ENCODE measurements at regions not wholly inside any gene's neighbourhood (a gene's known extent, or its start where the extent isn't known, plus 50 kb on each side); places are given as distances from the start of the nearest gene placed in this dataset.

DNA sequence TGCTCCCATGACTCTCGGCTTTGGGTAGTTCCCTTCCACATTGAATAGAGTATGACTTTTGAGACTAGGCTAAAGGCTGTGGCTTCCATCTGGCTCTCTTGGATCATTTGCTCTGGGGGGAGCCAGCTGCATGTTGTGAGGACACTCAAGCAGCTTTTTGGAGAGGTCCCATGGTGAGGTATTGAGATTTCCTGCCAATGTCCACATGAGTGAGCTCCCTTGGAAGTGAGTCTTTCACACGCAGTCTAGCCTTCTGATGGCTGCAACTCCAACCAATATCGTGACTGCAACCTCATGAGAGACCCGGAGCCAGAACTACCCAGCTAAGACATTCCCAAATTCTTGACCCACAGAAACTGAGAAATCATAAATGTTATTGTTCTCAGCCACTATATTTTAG lies 127.7 kb upstream of the KAZN start:
- DNase-seq (ENCODE audit: low spot score) = no peak
- peaks cover 12% of the 10 kb centered on the region for H3K9me3 Mint-ChIP-seq (ENCODE audit: low read depth)
- H3K27me3 Mint-ChIP-seq (ENCODE audit: low read depth) = no peaks in the 10 kb centered on the region
- no peaks in the 10 kb centered on the region for H3K4me1 Mint-ChIP-seq (ENCODE audit: low read depth)
- no peaks in the 10 kb centered on the region for H3K36me3 Mint-ChIP-seq (ENCODE audit: low read depth)
- TF ChIP-seq, protein P1, sequence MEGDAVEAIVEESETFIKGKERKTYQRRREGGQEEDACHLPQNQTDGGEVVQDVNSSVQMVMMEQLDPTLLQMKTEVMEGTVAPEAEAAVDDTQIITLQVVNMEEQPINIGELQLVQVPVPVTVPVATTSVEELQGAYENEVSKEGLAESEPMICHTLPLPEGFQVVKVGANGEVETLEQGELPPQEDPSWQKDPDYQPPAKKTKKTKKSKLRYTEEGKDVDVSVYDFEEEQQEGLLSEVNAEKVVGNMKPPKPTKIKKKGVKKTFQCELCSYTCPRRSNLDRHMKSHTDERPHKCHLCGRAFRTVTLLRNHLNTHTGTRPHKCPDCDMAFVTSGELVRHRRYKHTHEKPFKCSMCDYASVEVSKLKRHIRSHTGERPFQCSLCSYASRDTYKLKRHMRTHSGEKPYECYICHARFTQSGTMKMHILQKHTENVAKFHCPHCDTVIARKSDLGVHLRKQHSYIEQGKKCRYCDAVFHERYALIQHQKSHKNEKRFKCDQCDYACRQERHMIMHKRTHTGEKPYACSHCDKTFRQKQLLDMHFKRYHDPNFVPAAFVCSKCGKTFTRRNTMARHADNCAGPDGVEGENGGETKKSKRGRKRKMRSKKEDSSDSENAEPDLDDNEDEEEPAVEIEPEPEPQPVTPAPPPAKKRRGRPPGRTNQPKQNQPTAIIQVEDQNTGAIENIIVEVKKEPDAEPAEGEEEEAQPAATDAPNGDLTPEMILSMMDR (IDR thresholded peaks at IDR 0.05) = no peak
- no peak overlapping the region for H3K27ac Mint-ChIP-seq (ENCODE audit: unreplicated experiment)
- no peak overlapping the region for H3K4me3 Mint-ChIP-seq (ENCODE audit: unreplicated experiment)

DNA sequence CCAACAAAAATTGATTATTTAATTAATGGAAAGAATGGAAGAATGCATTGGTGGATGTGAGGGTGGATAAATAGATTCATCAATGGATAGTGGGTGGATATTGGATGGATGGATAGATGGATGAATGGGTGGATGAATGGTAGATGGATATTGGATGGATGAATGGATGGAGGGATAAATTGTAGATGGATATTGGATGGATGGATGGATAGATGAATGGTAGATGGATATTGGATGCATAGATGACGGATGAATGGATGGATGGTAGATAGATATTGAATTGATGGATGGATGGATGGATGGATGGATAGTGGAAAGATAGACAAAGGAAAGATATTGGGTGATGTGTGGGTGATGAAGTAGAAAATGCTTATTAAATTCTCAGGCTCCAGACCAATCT lies 123.6 kb upstream of the KAZN start:
- no peak for DNase-seq (ENCODE audit: low spot score)
- Mint-ChIP-seq H3K9me3 (ENCODE audit: low read depth) (peaks cover 12% of the 10 kb centered on the region), H3K27ac (ENCODE audit: unreplicated experiment) (no peak overlapping the region), H3K4me3 (ENCODE audit: unreplicated experiment) (no peak overlapping the region), H3K4me1 (ENCODE audit: low read depth) (no peaks in the 10 kb centered on the region), H3K27me3 (ENCODE audit: low read depth) (no peaks in the 10 kb centered on the region), H3K36me3 (ENCODE audit: low read depth) (no peaks in the 10 kb centered on the region)
- TF ChIP-seq, protein P1 (IDR thresholded peaks at IDR 0.05) = no peak

DNA sequence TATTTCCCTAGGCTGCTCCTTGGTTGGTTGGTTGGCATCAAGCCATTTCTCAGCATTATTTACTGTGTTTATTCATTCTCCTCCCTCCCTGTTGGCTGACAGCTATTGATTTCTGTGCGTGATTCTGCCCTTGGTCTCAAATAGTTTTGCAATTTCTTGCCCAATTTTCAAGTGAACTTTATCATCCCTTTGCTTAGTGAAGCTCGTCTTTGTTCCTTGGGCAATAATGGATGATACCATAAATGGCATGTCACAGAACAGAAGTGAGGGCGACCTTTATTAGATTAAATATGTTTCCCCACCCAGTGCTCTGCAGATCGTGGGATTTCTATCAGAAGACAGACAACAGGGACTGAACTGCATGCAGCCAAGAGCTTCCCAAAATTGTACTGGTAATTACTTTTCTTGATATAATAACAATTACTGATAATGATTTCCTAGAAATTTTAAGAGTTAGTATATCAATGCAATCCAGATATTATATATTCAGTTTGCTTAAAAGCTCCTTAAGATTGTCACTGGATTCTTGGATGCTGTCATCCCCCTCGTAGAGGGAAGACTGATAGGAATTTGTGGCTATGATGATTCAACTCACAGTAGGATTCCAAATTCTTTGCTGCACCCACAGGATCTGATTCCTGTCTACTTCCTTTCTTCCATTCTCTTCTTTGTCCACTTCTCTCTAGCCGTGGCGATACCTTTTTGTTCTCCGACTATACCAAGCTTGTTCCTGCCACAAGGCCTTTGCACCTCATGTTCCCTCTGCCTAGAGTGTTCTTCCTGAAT lies 122.1 kb upstream of the KAZN start:
- Mint-ChIP-seq H3K4me3 (ENCODE audit: unreplicated experiment) (no peak overlapping the region), H3K4me1 (ENCODE audit: low read depth) (no peaks in the 10 kb centered on the region), H3K27ac (ENCODE audit: unreplicated experiment) (no peak overlapping the region), H3K36me3 (ENCODE audit: low read depth) (no peaks in the 10 kb centered on the region), H3K9me3 (ENCODE audit: low read depth) (peaks cover 12% of the 10 kb centered on the region), H3K27me3 (ENCODE audit: low read depth) (no peaks in the 10 kb centered on the region)
- TF ChIP-seq, protein P1 (IDR thresholded peaks at IDR 0.05) = no peak
- no peak for DNase-seq (ENCODE audit: low spot score)

DNA sequence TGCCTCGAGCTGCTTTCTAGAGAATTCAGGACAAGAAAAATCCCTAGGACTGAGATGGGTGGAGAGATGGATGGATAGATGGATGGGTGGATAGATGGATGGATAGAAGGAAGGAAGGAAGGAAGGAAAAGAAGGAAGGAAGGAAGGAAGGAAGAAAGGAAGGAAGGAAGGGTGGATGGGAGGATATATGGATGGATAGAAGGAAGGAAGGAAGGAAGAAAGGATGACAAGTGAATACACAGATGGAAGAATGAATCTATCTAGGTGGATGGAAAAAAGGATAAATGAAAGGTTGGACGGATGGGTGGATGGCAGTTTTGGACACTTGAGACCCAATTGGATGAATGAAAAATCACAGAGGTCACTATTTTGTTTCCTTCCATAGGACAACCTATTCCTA lies 120.4 kb upstream of the KAZN start:
- Mint-ChIP-seq H3K9me3 (ENCODE audit: low read depth) (peaks cover 12% of the 10 kb centered on the region), H3K4me1 (ENCODE audit: low read depth) (no peaks in the 10 kb centered on the region), H3K27me3 (ENCODE audit: low read depth) (peaks cover 2% of the 10 kb centered on the region), H3K36me3 (ENCODE audit: low read depth) (no peaks in the 10 kb centered on the region), H3K27ac (ENCODE audit: unreplicated experiment) (no peak overlapping the region), H3K4me3 (ENCODE audit: unreplicated experiment) (no peak overlapping the region)
- no peak for DNase-seq (ENCODE audit: low spot score)
- TF ChIP-seq, protein P1 (IDR thresholded peaks at IDR 0.05) = no peak

DNA sequence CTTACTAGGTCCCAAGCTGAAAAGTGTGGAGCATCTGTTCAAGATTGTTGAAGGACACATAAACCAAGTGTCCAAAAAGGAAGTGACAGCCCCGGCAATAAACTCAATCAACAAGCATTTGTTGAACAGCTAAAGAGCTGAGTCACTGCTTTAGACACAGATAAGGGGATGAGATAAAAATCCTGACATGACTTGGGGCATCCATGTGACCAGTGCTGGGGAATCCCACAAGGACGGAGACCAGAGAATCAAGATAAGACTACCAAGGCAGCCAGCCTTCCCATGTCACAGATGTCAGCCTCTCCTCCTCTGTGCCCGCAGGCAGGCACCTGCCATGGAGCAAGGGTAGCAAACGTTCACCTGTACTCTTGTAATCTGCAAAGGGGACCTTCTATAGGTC lies 118.6 kb upstream of the KAZN start:
- TF ChIP-seq, protein P1 (IDR thresholded peaks at IDR 0.05) = no peak
- peaks cover 7% of the 10 kb centered on the region for H3K9me3 Mint-ChIP-seq (ENCODE audit: low read depth)
- peaks cover 2% of the 10 kb centered on the region for H3K27me3 Mint-ChIP-seq (ENCODE audit: low read depth)
- H3K4me3 Mint-ChIP-seq (ENCODE audit: unreplicated experiment) = no peak overlapping the region
- H3K27ac Mint-ChIP-seq (ENCODE audit: unreplicated experiment) = no peak overlapping the region
- no peak for DNase-seq (ENCODE audit: low spot score)
- no peaks in the 10 kb centered on the region for H3K4me1 Mint-ChIP-seq (ENCODE audit: low read depth)
- peaks cover 3% of the 10 kb centered on the region for H3K36me3 Mint-ChIP-seq (ENCODE audit: low read depth)

Data from chondrocyte (in vitro differentiated cells).